CD4-positive, alpha-beta T cell treated with Interleukin-2 at 100 ng/mL for 4 hours (primary cell): ENCODE measurements at regions not wholly inside any gene's neighbourhood (a gene's known extent, or its start where the extent isn't known, plus 50 kb on each side); places are given as distances from the start of the nearest gene placed in this dataset.

Experiments used
- DNase-seq: peaks from one replicate; pipeline ENCODE4 v3.0.0-alpha.2; 2020; ENCODE audit warnings: low spot score

DNA sequence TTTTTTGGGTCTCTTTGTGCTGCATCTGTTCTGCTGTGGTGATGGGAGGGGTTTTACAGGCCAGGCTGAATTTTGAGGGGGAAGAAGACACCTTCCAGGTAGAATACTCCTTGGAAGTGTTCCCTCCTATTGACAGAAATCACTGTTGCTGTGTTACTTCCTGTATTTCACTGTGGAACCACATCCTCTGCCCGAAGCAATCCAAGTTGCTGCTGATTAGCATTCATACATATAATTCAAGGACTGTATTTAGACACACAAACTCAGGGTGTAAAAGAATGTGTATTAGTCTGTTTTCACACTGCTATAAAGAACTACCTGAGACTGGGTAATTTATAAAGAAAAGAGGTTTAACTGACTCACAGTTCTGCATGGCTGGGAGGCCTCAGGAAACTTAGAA is 50.6 kb upstream of the TMEM244 start:
- no peak for DNase-seq
